ENCODE measurements at regions not wholly inside any gene's neighbourhood (a gene's known extent, or its start where the extent isn't known, plus 50 kb on each side); places are given as distances from the start of the nearest gene placed in this dataset.

DNA sequence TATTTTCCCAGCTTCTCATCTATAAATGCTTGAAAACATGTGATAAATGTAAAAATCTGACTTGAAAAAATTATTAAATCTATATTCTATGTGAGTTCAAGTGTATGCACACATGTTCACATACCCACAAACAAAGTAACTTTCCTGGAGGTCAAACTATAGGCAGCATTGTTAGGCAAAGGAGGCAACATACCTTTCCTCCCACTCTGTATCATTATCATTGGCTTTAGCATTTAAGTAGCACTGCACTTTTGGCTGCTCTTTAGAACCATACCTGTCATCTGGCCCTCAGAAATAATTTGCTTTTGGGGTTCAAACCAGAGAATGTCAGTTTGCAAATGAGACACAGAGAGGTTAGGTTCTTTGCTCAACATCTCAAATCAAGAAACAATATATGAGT lies 102.4 kb upstream of the CCDC196 start:
- no peak for DNase-seq

DNA sequence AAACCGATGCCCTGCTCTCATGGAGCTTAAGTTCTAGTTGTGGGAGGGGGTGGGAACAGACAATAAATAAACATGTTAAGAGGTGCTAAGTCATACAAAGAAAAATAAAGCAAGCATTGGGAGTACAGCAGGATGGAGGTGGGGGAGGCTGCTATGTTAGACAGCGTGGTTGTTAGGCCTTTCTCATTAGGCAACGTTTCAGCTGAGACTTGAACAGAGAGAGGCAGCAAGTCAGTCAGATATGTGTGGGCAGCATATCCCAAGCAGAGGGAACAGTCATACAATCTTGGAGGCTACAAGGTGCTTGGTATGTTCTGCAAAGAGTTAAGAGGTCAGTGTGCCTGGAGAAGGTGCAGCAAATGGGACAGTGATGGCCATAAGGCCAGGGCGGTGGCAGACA lies 97.7 kb upstream of the CCDC196 start:
- no peak for DNase-seq

DNA sequence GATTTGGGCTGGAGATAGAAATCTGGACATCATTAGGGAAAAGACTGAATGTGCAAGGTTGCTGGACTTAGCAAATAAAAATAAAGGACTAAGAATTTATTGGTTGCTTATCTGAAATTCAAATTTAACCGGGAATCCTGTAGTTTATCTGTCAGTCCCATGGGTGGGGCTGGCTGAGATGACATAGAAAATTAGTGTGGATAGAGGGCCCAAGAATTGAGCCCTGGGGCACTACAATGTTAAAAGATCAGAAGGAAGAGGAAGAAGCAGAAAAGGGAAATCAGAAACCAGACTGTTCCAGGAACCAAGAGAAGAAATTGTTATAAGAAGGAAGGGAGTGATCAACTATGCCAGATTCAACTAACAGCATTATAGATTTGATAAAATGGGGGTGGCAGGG lies 96.7 kb upstream of the CCDC196 start:
- DNase-seq: no peak

DNA sequence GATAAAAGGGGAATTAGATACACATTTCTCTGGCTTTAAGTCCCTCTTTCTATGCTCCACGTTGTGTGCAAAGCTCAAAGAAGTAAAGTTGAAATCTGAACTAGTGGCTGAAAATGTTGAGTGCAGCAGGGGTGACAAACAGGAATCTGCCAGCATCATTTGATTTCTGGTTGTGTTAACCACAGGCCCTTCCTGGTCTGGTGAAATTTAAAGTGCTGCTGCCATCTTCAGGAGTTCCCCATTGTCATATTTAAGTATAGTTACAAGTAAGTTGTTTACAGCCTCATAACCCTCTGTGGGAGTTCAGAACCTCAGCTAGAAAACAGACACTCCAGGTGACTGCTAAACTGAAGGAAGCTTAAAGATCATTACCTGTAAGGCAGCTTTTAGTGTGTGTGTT lies 90.9 kb upstream of the CCDC196 start:
- no peak for DNase-seq

DNA sequence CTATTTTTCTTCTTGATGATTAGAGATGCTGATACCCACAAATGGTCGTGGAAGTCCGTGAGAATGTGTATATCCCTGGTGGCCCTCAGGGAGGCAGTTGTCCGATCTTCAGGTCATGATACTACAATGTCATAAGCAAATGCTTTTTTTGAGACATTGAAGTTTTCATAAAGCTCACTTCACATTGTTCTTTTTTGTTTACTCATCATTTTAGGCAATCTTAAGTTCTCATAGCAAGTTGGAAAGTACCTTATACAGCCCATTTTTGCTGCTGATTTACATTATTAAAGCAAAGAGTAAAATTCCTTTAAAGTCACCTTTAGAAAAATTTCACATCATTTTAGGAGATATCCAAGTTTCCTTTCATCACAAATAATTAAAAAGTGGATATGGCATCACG lies 90.0 kb upstream of the CCDC196 start:
- no peak for DNase-seq

DNA sequence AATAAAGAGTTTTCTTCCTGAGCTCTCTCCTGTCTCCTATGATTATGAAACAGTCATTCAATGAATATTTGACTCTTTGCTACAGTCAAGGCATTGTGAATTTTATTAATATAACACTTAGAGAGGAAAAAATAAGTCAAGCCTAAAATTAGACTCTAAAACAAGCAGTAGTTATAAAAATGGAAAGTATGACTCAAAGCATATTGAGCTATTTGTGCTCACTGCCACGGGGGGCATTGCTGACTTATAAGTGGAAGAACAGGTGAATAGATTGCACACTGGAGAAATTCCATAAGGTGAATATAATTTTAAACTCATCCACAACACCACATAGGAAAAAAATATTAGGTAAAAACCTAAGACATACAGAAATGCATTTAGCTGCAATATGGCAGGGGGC lies 87.7 kb upstream of the CCDC196 start:
- no peak for DNase-seq

DNA sequence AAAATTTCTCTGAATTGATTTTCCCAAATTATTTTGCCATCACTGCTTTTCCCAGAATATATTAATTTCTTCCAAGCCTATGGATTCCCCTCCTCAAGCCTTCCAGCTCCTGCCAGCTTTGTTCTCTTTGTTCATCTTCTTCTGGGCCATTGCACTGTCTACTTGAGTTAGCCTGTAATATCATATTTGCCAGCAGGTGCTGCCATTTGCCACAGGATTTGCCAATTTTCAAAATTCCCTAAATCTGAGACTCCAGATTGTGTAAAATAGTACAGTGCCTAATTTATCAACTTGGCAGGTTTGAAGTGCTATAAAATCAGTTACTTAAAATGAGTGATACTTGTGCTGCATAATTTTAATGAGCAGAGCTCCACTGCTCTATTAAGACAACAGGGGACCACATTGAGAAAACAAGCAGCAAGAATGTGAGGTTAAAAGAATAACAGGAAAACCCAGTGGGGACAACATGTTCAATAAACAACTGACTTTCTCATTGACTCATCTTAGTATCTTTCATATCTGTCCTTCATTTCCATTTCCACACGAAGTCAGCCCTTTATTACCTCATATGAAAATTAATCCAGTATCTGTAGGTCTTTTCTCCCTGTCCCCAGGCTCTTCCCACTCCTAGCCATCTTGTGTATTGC lies 84.6 kb upstream of the CCDC196 start:
- DNase-seq: no peak

DNA sequence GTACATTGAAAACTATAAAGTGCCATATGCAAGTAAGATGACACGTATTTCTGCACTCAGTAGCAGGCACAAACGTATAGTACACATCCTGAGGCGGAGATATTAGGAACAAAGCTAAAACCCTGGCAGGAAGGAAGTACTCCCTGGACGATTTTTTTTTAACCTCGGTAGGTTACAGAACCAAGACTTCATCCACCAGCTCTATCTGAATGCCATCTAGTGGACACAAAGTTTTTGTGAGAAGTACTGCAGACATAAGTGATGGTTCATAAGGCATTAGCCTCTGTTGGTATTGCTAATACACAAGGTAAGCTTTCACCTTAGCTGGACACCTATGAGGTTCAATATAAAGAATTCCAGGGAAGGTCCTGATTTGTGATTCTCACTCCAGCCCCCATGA lies 83.0 kb upstream of the CCDC196 start:
- no peak for DNase-seq

DNA sequence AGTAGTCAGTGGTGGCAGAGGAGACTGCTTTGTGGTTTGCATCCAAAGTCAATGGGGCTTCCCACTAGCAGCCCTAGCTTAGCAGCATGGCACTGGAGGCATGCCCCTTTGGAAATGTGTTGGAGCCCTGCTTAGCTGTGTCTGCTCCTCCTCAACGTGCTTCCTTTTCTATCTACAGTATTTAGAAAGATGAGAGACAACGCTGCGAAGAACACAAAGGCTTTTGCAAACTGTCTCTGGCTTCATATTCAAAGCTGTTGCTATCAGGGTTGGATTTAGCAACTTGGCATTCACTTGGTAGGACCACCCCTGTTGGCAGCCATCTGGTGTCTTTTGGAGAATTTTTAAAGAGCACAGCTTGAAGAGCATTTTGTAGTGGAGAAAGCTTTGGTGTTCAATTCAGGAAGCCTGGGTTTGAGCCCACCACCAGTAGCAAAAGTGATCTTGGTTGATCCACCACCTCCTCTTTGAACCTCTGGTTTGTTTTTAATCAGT lies 82.1 kb upstream of the CCDC196 start:
- DNase-seq: no peak

DNA sequence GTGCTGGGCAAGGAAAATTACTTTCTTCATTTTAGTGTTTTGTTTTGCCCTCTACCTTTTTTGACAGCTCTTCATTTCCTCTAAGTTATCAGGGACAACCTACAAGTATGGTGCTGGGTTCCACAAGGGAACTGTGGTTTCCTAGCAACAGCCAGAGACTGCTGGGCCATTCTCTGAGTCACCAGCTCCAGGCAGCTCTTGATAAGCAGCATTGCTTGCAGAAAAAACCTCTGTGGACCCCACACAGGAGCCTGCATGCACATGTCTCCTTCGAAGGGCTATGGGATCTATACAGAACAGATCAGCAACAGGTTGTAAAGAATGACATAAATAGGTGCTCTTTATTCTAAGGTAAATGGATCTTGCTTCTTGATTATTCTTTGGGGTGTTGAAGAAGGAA lies 81.0 kb upstream of the CCDC196 start:
- no peak for DNase-seq

DNA sequence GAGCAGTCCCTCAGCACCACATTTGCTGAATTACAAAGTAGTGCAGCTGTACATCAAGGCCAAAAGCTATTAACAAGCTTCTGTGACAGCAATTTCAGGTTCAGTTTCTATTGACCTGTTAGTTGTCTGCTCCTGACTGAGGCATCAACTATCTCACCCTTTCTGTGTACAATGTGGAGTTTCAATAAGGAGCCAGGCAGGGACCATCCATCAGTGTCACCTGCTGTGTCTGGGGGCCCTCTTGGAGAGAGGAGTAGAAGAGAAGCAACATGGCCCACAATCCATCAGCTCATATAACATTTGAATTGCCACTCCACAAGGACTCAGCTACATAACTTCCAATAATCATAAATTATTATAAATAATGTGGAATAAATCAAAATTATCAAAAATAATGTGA lies 72.3 kb upstream of the CCDC196 start:
- DNase-seq: no peak

DNA sequence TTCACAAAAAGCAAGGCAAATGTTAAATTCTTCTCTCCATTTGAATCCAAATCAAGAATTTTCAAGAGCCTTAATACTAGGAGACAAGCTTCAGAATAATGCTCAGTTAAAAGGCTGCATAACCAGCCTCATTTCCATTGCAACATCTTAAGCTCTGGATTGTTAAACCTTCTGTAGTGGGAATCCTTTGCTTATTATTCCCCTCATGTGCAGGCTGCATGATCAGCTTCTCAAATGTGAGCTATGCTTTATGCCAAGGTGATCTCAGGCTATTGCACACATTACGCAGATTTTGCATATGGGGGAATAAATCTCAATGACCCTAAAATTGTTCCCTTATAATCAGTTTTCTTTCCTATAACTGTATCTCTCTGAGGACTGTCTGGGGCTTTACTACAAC lies 71.7 kb upstream of the CCDC196 start:
- DNase-seq: no peak

DNA sequence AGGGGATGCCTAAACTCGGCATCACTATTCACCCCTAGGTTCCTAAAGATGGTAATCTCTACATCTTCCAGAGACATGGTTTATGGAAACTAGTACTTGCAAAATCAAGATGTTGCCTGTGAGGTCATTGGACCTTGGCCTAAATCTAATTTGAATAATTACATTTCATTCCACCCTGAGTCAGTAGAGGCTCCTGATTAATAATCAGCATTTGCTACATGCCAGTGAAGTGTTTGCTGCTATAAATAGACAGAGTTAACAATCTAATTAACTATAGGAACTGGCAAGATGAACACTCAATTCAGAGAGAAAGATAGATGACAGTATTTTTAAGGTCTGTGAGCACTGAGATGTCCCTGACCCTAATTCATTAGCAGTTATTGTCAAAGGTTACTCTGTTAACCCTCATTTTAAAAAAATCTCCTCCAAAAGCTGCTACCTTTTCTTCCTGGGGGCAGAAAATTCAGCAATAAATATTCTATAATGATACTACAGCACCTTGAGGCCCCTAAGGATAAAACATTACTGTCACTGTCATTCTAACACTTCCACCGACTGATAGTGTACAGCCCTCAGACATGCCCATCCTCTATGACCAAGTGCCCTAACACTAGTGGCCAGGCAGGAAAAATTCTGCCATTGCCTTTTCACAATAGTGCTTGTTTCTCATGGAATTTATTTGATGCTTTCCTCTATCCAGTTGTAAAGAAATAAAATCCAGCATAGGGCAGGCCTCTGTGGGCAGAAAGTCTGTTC lies 65.7 kb upstream of the CCDC196 start:
- DNase-seq: no peak

DNA sequence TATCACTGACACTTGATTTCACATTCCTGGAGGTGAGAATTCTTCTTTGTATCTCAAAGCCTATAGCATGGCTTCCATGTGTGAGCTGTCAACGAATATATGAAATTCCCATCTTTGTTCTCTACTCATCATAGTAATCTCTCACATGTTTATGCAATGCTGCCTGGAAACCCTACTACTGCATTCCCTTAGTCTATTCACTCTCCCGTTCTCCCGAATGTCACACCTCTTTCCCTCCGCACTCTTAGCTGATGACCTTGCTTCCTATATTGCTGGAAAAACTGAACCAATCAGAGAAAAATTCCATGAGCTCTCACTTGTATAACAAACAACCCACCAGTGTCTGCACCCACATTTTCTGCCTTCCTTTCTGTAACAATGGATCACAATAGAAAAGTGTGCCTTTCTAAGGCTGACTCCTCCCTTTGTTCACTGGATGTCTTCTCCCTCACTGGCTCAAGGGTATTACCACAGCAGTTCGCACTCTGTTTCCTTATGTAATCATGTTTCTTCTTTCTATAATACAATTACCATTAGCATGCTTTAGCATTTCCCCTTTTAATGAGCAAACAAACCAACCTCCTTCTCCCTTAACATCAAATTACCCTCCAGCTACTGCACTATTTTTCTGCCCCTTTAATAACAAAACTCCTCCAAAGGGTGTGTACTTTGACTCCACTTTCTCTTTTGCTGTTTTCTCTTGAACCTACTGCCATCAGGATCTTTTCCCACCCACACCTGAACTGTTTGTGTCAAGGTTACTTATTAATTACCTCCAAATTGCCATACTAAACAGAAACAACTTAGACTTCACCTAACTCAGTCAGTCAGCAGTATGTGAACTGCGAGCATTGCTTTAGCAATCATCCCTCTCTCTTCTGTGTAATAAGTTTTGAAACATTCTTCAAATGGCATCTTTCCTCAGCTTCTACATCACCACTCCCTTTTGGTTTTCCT lies 63.9 kb upstream of the CCDC196 start:
- DNase-seq: no peak

DNA sequence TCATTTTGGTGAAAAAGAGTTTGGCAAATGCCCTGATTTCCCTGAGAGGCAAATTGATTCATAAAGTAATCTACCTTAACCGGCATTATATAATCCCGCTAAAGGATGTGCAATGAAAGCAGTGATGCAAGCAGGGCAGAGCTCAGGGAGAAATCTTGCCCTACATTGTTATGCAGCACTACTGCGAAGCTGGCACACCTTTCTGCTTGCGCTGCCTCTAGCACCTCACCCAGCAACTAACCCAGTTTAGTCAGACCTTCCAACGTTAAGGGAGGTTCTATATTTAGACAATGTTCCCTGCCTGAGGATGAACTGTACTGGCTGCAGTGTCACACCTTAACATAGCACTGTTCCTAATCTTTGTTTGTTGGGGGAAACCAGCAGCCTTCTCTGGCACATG lies 60.8 kb upstream of the CCDC196 start:
- DNase-seq: no peak

DNA sequence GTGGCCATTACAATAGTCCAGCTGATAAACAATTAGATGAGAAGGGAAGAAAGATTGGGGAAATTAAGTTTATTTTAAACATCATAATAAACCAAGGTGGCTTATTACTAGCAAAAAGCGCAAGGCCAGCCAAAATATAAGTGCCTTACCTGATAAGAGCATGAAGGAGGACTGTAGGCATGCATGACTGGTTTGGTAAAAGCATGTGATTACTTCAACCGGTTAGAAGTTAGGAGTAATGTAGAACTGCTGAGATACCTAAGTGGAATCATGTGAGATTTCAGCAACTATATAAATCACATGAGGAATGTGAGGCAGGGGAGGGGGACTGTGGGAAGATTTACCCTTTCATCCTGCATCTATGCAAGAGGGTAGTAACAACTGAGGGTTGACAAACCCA lies 59.7 kb upstream of the CCDC196 start:
- no peak for DNase-seq

DNA sequence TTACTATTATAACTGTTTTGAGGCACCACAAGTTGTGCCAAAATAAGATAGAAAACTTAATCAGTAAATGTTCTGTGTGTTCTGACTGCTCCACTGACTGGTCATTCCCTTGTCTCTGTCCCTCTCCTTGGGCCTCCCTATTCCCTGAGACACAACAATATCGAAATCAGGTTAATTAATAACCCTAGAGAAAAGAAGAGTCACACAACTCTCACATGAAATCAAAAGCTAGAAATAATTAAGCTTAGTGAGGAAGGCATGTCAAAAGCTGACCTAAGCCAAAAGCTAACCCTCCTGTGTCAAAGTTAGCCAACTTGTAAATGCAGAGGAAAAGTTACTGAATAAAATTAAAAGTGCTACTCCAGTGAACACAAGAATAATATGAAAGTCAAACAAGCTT lies 53.8 kb upstream of the CCDC196 start:
- no peak for DNase-seq

DNA sequence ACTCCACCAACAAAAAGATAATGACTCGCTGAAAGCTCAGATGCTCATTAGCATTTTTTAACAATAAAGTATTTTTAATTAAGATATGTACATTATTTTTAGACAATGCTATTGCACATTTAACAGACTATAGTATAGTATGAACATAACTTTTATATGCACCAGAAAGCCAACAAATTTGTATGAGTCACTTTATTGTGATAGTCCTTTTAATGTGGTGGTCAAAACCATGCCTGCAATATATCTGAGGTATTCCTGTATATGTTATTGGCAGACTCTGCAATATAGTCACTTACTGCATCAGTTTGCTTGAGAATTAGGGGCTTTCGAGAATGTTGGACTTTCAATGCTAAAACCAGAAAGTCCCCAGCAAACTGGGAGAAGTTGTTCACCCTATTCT lies 51.7 kb upstream of the CCDC196 start:
- DNase-seq: no peak

DNA sequence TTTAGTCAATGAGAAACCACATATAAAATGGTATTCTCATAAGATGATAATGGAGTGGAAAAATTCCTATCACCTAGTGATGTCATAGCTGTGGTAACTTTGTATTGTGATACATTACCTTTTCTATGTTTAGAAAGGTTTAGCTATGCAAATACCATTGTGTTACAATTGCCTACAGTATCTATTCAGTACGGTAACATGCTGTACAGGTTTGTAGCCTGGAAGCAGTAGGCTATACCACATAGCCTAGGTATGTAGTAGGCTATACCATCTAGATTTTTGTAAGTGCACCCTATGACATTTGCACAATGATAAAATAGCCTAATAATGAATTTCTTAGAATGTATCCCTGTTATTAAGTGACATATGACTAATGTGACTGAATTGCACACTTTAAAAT lies 50.5 kb upstream of the CCDC196 start:
- no peak for DNase-seq
